IMR-90 (cell line): ENCODE measurements at regions not wholly inside any gene's neighbourhood (a gene's known extent, or its start where the extent isn't known, plus 50 kb on each side); places are given as distances from the start of the nearest gene placed in this dataset.
"Not testable (repeated sequence)": the region's sequence is repeated elsewhere in the genome, so short reads cannot be mapped to it uniquely, and the experiment has no call there.

ENCODE experiments used
- ATAC-seq: fragments of 200-7000 bp; cut with Tn5 transposase; 2 replicates; pipeline ENCODE4 v1.9.1; 2020; ENCODE audit warnings: low read depth, mild to moderate bottlenecking, moderate library complexity
- BruUV-seq: library from RNA; stranded (reverse); fragments of 400-500 nt; replicated peaks from 2 replicates; lab custom pipeline; 2021; lab: Mats Ljungman, UMichigan
- CTCF ChIA-PET: fragments of 300-600 bp; formaldehyde crosslinking; extraction: SDS; loops from one replicate; lab custom pipeline; 2021; ENCODE audit warnings: antibody characterized with exemption; lab: Yijun Ruan, JAX
- POLR2A ChIA-PET: fragments of 300-600 bp; sonication (Branson Sonifier 250); formaldehyde crosslinking; loops from one replicate; lab custom pipeline; 2022; ENCODE audit warnings: antibody characterized with exemption; ENCODE audit not compliant: unreplicated experiment; lab: Charles Lee
- DNase-seq: peaks from one replicate; pipeline ENCODE4 v3.0.0; 2013
- H2AFZ ChIP-seq: replicated peaks from 2 replicates; pipeline ENCODE3; 2013; ENCODE audit warnings: low read length, mild to moderate bottlenecking; ENCODE audit not compliant: poor library complexity
- H2AK5ac ChIP-seq: 2 replicates; pipeline ENCODE4 v1.6.1; 2013; ENCODE audit warnings: low read depth, low read length, inconsistent platforms
- H2AK9ac ChIP-seq: replicated peaks from 2 replicates; pipeline ENCODE3; 2013; ENCODE audit warnings: mild to moderate bottlenecking, low read depth, low read length, moderate library complexity; ENCODE audit not compliant: poor library complexity
- H2BK120ac ChIP-seq: 2 replicates; pipeline ENCODE4 v1.6.1; 2013; ENCODE audit warnings: low read depth, low read length, inconsistent platforms
- H2BK15ac ChIP-seq: 3 replicates; pipeline ENCODE4 v1.6.1; 2013; ENCODE audit warnings: low read depth, low read length, inconsistent platforms
- H2BK20ac ChIP-seq: 2 replicates; pipeline ENCODE4 v1.6.1; 2013; ENCODE audit warnings: low read depth, mild to moderate bottlenecking, inconsistent platforms, low read length, moderate library complexity
- H2BK5ac ChIP-seq: 2 replicates; pipeline ENCODE4 v1.6.1; 2013; ENCODE audit warnings: mild to moderate bottlenecking, low read depth, low read length, inconsistent platforms; ENCODE audit not compliant: poor library complexity, severe bottlenecking
- H3K14ac ChIP-seq: replicated peaks from 2 replicates; pipeline ENCODE4 v1.6.1; 2013; ENCODE audit warnings: low read depth, low read length, inconsistent platforms
- H3K18ac ChIP-seq: 2 replicates; pipeline ENCODE4 v1.6.1; 2013; ENCODE audit warnings: low read depth, low read length, control low read depth
- H3K23ac ChIP-seq: 2 replicates; pipeline ENCODE4 v1.6.1; 2013; ENCODE audit warnings: low read depth, low read length, inconsistent platforms
- H3K27ac ChIP-seq: 2 replicates; pipeline ENCODE4 v1.5.1; 2013; ENCODE audit warnings: mild to moderate bottlenecking, control low read depth, low read length; ENCODE audit not compliant: insufficient read depth
- H3K27me3 ChIP-seq: 2 replicates; pipeline ENCODE4 v1.6.1; 2013; ENCODE audit warnings: low read length; ENCODE audit not compliant: control insufficient read depth, insufficient read depth
- H3K36me3 ChIP-seq: 2 replicates; pipeline ENCODE4 v1.6.1; 2013; ENCODE audit warnings: low read length, mixed read lengths; ENCODE audit not compliant: control insufficient read depth, insufficient read depth
- H3K4ac ChIP-seq: 2 replicates; pipeline ENCODE4 v1.6.1; 2013; ENCODE audit warnings: low read depth, low read length, inconsistent platforms
- H3K4me1 ChIP-seq: 2 replicates; pipeline ENCODE4 v1.6.1; 2013; ENCODE audit warnings: low read length, mixed read lengths; ENCODE audit not compliant: control insufficient read depth, insufficient read depth
- H3K4me2 ChIP-seq: 2 replicates; pipeline ENCODE4 v1.6.1; 2013; ENCODE audit warnings: low read depth, mild to moderate bottlenecking, control low read depth, low read length, moderate library complexity
- H3K4me3 ChIP-seq: 2 replicates; pipeline ENCODE4 v1.5.1; 2013; ENCODE audit warnings: low read depth, mild to moderate bottlenecking, control low read depth, low read length, moderate library complexity; ENCODE audit not compliant: insufficient read depth
- H3K56ac ChIP-seq: 2 replicates; pipeline ENCODE4 v1.6.1; 2013; ENCODE audit warnings: low read length, inconsistent platforms; ENCODE audit not compliant: insufficient read depth; ENCODE audit errors: extremely low read depth
- H3K79me1 ChIP-seq, 2 experiments: 2 replicates each; pipeline ENCODE4 v1.6.1; 2013; ENCODE audit warnings: low read length in 2 of 2, inconsistent platforms in 1 of 2, low read depth in 1 of 2
- H3K9ac ChIP-seq: 2 replicates; pipeline ENCODE4 v1.6.1; 2013; ENCODE audit warnings: low read depth, low read length, control low read depth
- H3K9me1 ChIP-seq: 2 replicates; pipeline ENCODE4 v1.6.1; 2013; ENCODE audit warnings: low read length, inconsistent platforms; ENCODE audit not compliant: insufficient read depth
- H3K9me3 ChIP-seq: 2 replicates; pipeline ENCODE4 v1.6.1; 2013; ENCODE audit warnings: low read length; ENCODE audit not compliant: control insufficient read depth, insufficient read depth
- H4K20me1 ChIP-seq: 2 replicates; pipeline ENCODE4 v1.6.1; 2013; ENCODE audit warnings: low read length, inconsistent platforms; ENCODE audit not compliant: insufficient read depth
- H4K5ac ChIP-seq: 2 replicates; pipeline ENCODE4 v1.6.1; 2013; ENCODE audit warnings: mild to moderate bottlenecking, low read depth, low read length, control low read depth
- H4K8ac ChIP-seq, 2 experiments: 2 replicates each; pipeline ENCODE4 v1.6.1; 2013; ENCODE audit warnings: low read depth in 2 of 2, low read length in 2 of 2, control low read depth in 1 of 2, inconsistent platforms in 1 of 2
- H4K91ac ChIP-seq: 2 replicates; pipeline ENCODE4 v1.6.1; 2013; ENCODE audit warnings: low read depth, low read length, inconsistent platforms; ENCODE audit not compliant: insufficient read depth
- WGBS, 2 experiments: methylation state at CpG; one replicate each; pipeline versions ENCODE4 v1.1.5 to v1.1.7; 2013; ENCODE audit warnings: missing lambda C conversion rate in 2 of 2; ENCODE audit not compliant: insufficient read length in 1 of 2; ENCODE audit errors: extremely low coverage in 2 of 2; 5-methylcytosine and 5-hydroxymethylcytosine counted together
- dilution Hi-C: fragments of 300-500 bp; cut with HindIII; formaldehyde crosslinking; loops from one replicate; pipeline ENCODE4 v1.14.3; 2018; ENCODE audit warnings: low sequenced_read_pairs; ENCODE audit not compliant: unreplicated experiment
- in situ Hi-C: fragments of 300-500 bp; cut with MboI; formaldehyde crosslinking; loops from 3 replicates; pipeline ENCODE4 v1.14.3; 2019; ENCODE audit warnings: low sequenced_read_pairs, inconsistent platforms, mixed read lengths
- intact Hi-C: fragments of 100-400 bp; cut with micrococcal nuclease; formaldehyde crosslinking; loops from 2 replicates; pipeline ENCODE4 v1.10.0; 2022

DNA sequence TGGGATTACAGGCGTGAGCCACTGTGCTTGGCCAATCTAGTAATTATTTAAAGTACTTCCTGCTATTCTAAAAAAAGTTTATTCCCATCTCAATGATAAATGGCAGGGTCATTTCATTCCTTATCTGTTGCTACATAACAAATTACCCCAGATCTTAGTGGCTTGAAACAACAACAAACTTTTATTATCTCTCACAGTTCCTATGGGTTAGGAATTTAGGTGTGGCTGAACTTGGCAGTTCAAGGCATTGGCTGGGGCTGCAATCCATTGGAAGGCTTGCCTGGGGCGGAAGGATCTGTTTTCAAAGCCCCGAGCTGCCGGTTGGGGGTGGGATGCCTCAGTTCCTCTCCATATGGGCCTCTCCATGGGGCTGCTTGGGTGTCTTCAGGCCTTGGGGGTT is 133.7 kb downstream of the GTF2IRD2B start:
- POLR2A ChIA-PET, H3K14ac ChIP-seq, H3K18ac ChIP-seq, H4K20me1 ChIP-seq, DNase-seq, H3K9me1 ChIP-seq, H4K91ac ChIP-seq, H3K27me3 ChIP-seq, H3K9me3 ChIP-seq, H3K56ac ChIP-seq, H4K8ac ChIP-seq, H2BK120ac ChIP-seq, H4K5ac ChIP-seq, H3K4me1 ChIP-seq, H3K4ac ChIP-seq, H2AK5ac ChIP-seq, H3K23ac ChIP-seq, H2BK5ac ChIP-seq, H2BK20ac ChIP-seq, H3K27ac ChIP-seq, H2BK15ac ChIP-seq, in situ Hi-C loops, H3K4me3 ChIP-seq, CTCF ChIA-PET, intact Hi-C loops, ATAC-seq, H3K36me3 ChIP-seq, H2AK9ac ChIP-seq, H3K79me1 ChIP-seq, H2AFZ ChIP-seq, dilution Hi-C loops, H3K4me2 ChIP-seq, H3K9ac ChIP-seq: not testable (repeated sequence)
- no CpG with 5 or more reads among the region's 4 CpGs for WGBS, 2 experiments
- TSS peak; percentile 57 for BruUV-seq

DNA sequence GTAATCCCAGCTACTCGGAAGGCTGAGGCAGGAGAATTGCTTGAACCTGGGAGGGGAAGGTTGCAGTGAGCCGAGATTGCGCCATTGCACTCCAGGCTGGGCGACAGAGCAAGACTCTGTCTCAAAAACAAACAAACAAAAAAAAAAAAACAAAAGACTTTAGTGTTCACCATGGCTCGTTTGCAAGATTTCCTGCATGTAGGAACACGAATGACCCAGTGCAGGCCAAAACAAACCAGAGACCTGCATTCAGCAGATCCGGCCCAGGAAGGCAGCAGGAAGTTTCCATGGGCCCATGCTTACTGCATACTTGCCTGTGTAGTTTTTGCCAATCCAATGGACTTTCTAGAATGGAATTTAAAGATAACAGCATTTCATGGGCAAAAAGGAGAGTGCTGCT is 137.2 kb downstream of the GTF2IRD2B start:
- H3K4me3 ChIP-seq, H3K23ac ChIP-seq, POLR2A ChIA-PET, H3K4ac ChIP-seq, CTCF ChIA-PET, dilution Hi-C loops, H2AFZ ChIP-seq, H3K56ac ChIP-seq, H3K9me1 ChIP-seq, H4K5ac ChIP-seq, H3K14ac ChIP-seq, H4K20me1 ChIP-seq, H3K27me3 ChIP-seq, H3K4me2 ChIP-seq, H2BK20ac ChIP-seq, H4K91ac ChIP-seq, H2BK120ac ChIP-seq, ATAC-seq, H2BK15ac ChIP-seq, H3K36me3 ChIP-seq, H3K9me3 ChIP-seq, H2AK5ac ChIP-seq, BruUV-seq, in situ Hi-C loops, H3K18ac ChIP-seq, H3K4me1 ChIP-seq, H3K27ac ChIP-seq, H3K79me1 ChIP-seq, H4K8ac ChIP-seq, intact Hi-C loops, H3K9ac ChIP-seq, H2AK9ac ChIP-seq, H2BK5ac ChIP-seq, DNase-seq: not testable (repeated sequence)
- no CpG with 5 or more reads among the region's 7 CpGs for WGBS, 2 experiments
